ENCODE measurements at regions not wholly inside any gene's neighbourhood (a gene's known extent, or its start where the extent isn't known, plus 50 kb on each side); places are given as distances from the start of the nearest gene placed in this dataset.
A peak's percentile ranks its signal among the peaks of the same experiment; 100 is the strongest.

- ATAC-seq: no peak
- Histone ChIP-seq H3K79me2 (replicated peaks; ENCODE audit: insufficient read depth) (no peaks in the 10 kb centered on the region), H3K4me3 (no peak overlapping the region), H2AFZ (peak overlapping the region; percentile 43; the same call in 1 of the 2 replicates), H3K9me2 (ENCODE audit: insufficient read depth) (no peaks in the 10 kb centered on the region), H3K4me2 (no peak overlapping the region), H4K20me1 (replicated peaks; ENCODE audit: insufficient read depth) (no peaks in the 10 kb centered on the region), H3K27ac (ENCODE audit: low read depth) (no peak overlapping the region), H3F3A (replicated peaks; ENCODE audit: low read depth) (no peaks in the 10 kb centered on the region), H3K4me1 (ENCODE audit: insufficient read depth) (peaks cover 8% of the 10 kb centered on the region; the same call in 1 of the 2 replicates), H3K27me3 (ENCODE audit: insufficient read depth) (no peaks in the 10 kb centered on the region), H3K36me3 (ENCODE audit: insufficient read depth) (0 out of 2 replicates have a peak, but pooled peaks cover 3% of the 10 kb centered on the region)
- Mint-ChIP-seq H3K9me3 (no peaks in the 10 kb centered on the region; the same call in 1 of the 3 replicates), H3K27me3 (ENCODE audit: insufficient read depth, low read depth, poor library complexity) (peaks cover 4% of the 10 kb centered on the region), H3K36me3 (ENCODE audit: low read depth) (no peaks in the 10 kb centered on the region), H3K4me3 (no peak overlapping the region), H3K4me1 (peaks cover 35% of the 10 kb centered on the region), H3K27ac (peak overlapping the region; percentile 30; the same call in 1 of the 2 replicates)
- no peak for TF ChIP-seq EZH2phosphoT487 (IDR thresholded peaks at IDR 0.05; ENCODE audit: unreplicated experiment)
- no peak for TF ChIP-seq CTCF (conservative IDR thresholded peaks at IDR 0.05; ENCODE audit: low read depth in 2 of 2)
- TF ChIP-seq POLR2AphosphoS5 (IDR thresholded peaks at IDR 0.05; ENCODE audit: low read depth): no peak
- no peak for TF ChIP-seq JUNB (IDR thresholded peaks at IDR 0.05; ENCODE audit: unreplicated experiment)
- no peak for TF ChIP-seq EZH2 (IDR thresholded peaks at IDR 0.05; ENCODE audit: low read depth, unreplicated experiment)
- TF ChIP-seq REST (IDR thresholded peaks at IDR 0.05; ENCODE audit: unreplicated experiment): no peak
- no peak for TF ChIP-seq ZNF114 (CRISPR knock-in tag; IDR thresholded peaks at IDR 0.05)
- TF ChIP-seq STAT1 (IDR thresholded peaks at IDR 0.05; ENCODE audit: unreplicated experiment): no peak
- TF ChIP-seq CREB1 (CRISPR knock-in tag; IDR thresholded peaks at IDR 0.05; ENCODE audit: low read depth): no peak
- no peak for TF ChIP-seq ZNF462 (CRISPR knock-in tag; IDR thresholded peaks at IDR 0.05)
- TF ChIP-seq NANOG (IDR thresholded peaks at IDR 0.05; ENCODE audit: borderline replicate concordance): no peak
- TF ChIP-seq ZNF331 (CRISPR knock-in tag; IDR thresholded peaks at IDR 0.05; ENCODE audit: low read depth): no peak
- no peak for TF ChIP-seq ETS1 (IDR thresholded peaks at IDR 0.05)
- DNase-seq (ENCODE audit: low spot score): no peak
Measured at GRCh38 chr4:27101126-27101525, 240.5 kb downstream of the STIM2 start.
